Endothelial cell of umbilical vein (primary cell): ENCODE measurements at regions not wholly inside any gene's neighbourhood (a gene's known extent, or its start where the extent isn't known, plus 50 kb on each side); places are given as distances from the start of the nearest gene placed in this dataset.

Experiments used
- CTCF ChIP-seq, 2 donors: IDR thresholded peaks; 1 replicate in 1 of 2; 2 replicates in 1 of 2; pipeline ENCODE4 v1.5.1; 2011; ENCODE audit warnings: low read length in 2 of 2, mild to moderate bottlenecking in 2 of 2, moderate library complexity in 2 of 2, control low read depth in 1 of 2, inconsistent platforms in 1 of 2, low read depth in 1 of 2; ENCODE audit not compliant: insufficient read depth in 1 of 2; ENCODE audit errors: extremely low read depth in 1 of 2
- EZH2 ChIP-seq: IDR thresholded peaks from 2 replicates; pipeline ENCODE4 v1.6.1; 2012; ENCODE audit warnings: borderline replicate concordance, low read depth, mild to moderate bottlenecking, moderate library complexity, low read length, inconsistent platforms; ENCODE audit not compliant: severe bottlenecking
- JUN ChIP-seq: IDR thresholded peaks from 2 replicates; pipeline ENCODE4 v1.6.1; 2011; ENCODE audit warnings: borderline replicate concordance, low read depth; ENCODE audit not compliant: insufficient read length, insufficient read depth
- MAX ChIP-seq: IDR thresholded peaks from 2 replicates; pipeline ENCODE4 v1.6.1; 2011; ENCODE audit not compliant: insufficient read depth, insufficient read length
- POLR2A ChIP-seq: IDR thresholded peaks from 2 replicates; pipeline ENCODE4 v1.6.1; 2012; ENCODE audit warnings: low read depth, mild to moderate bottlenecking, control low read depth, low read length
- POLR2AphosphoS5 ChIP-seq: IDR thresholded peaks from 2 replicates; pipeline ENCODE4 v1.6.1; 2012; ENCODE audit warnings: low read depth, mild to moderate bottlenecking, control low read depth, low read length, moderate library complexity; ENCODE audit not compliant: insufficient read depth

GRCh38 chr11:109553284-109553683 is 131.3 kb downstream of the C11orf87 start:
- TF ChIP-seq CTCF (IDR thresholded peaks at IDR 0.05; ENCODE audit: extremely low read depth in 1 of 2, insufficient read depth in 1 of 2, low read depth in 1 of 2, low read length in 2 of 2) = no peak
- no peak for TF ChIP-seq POLR2A
- no peak for TF ChIP-seq EZH2
- no peak for TF ChIP-seq MAX
- no peak for TF ChIP-seq JUN
- no peak for TF ChIP-seq POLR2AphosphoS5
